GM13977 (cell line): ENCODE measurements at regions not wholly inside any gene's neighbourhood (a gene's known extent, or its start where the extent isn't known, plus 50 kb on each side); places are given as distances from the start of the nearest gene placed in this dataset.

Source experiments
- DNase-seq: peaks from one replicate; pipeline ENCODE4 v3.0.0; 2012; ENCODE audit warnings: low spot score
- CTCF ChIP-seq: IDR thresholded peaks from 2 replicates; pipeline ENCODE4 v1.5.1; 2012; ENCODE audit warnings: mild to moderate bottlenecking, control low read depth; ENCODE audit not compliant: insufficient read depth; ENCODE audit errors: extremely low read depth, missing control alignments
- in situ Hi-C: fragments of 300-500 bp; cut with MboI; formaldehyde crosslinking; loops from one replicate; pipeline ENCODE4 v1.12.0; 2022; ENCODE audit warnings: low sequenced_read_pairs, low pct_unique_long_range_greater_than_20kb, mixed read lengths, inconsistent platforms; ENCODE audit not compliant: unreplicated experiment

GRCh38 chr14:46596236-46596635 is 55.3 kb downstream of the RPL10L start:
- no peak for DNase-seq
- TF ChIP-seq CTCF = no peak
- in situ Hi-C loops = no loop called here

GRCh38 chr14:46582826-46583225 is 68.8 kb downstream of the RPL10L start:
- no peak for DNase-seq
- TF ChIP-seq CTCF = no peak
- in situ Hi-C loops = no loop called here

- DNase-seq = peak; percentile 15
- peak; percentile 67 for TF ChIP-seq CTCF
- in situ Hi-C loops = no loop called here
These were observed 70.4 kb downstream of the RPL10L start for GRCh38 chr14:46581036-46581671.

- no peak for DNase-seq
- in situ Hi-C loops = no loop called here
- TF ChIP-seq CTCF = no peak
These were observed 76.6 kb downstream of the RPL10L start for GRCh38 chr14:46574978-46575375.

- TF ChIP-seq CTCF = no peak
- DNase-seq = no peak
- in situ Hi-C loops = no loop called here
These were observed 77.2 kb downstream of the RPL10L start for GRCh38 chr14:46574221-46574977.

GRCh38 chr14:46573498-46573897 is 78.1 kb downstream of the RPL10L start:
- DNase-seq = no peak
- TF ChIP-seq CTCF = no peak
- in situ Hi-C loops = no loop called here
